SK-MEL-5 (cell line): ENCODE measurements at regions not wholly inside any gene's neighbourhood (a gene's known extent, or its start where the extent isn't known, plus 50 kb on each side); places are given as distances from the start of the nearest gene placed in this dataset.

Experiments used
- DNase-seq: peaks from one replicate; pipeline ENCODE4 v3.0.0-alpha.2; 2016; ENCODE audit warnings: low read depth, low spot score
- in situ Hi-C: cut with HindIII; loops from 2 replicates; pipeline ENCODE4 v1.10.0; 2016; ENCODE audit warnings: low sequenced_read_pairs, high pct_unique_total_duplicates, low pct_unique_long_range_greater_than_20kb

DNA sequence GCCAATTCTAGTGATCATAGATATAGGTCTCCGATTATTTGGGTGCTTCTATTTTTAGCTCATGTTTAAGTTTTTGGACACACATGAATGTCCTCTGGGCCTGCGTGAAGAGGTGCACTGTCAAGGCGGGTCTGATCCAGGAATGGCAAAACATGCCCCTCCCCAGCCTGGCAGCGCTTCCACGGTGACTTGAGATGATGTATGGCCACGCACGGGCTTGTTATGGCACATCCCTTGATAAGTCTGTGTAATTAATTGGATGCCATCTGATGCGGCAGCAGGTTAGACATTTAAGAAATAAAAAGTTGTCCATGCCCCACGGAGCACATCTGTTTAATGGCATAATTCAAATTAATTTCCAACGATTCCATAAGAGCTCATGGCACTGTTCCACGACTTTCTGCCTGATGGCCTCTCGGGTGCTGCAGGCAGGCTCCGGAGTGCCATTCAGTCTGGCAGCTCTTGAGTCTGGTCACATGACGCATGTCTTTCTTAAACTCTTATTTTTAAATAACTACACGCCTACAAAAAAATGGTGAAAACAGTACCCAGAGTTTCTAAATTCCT is 151.4 kb downstream of the ACKR3 start:
- in situ Hi-C loops, result no loop called here
- DNase-seq, result no peak

GRCh38 chr2:236724200-236724599 is 154.6 kb downstream of the ACKR3 start:
- in situ Hi-C loops, result no loop called here
- no peak for DNase-seq

DNA sequence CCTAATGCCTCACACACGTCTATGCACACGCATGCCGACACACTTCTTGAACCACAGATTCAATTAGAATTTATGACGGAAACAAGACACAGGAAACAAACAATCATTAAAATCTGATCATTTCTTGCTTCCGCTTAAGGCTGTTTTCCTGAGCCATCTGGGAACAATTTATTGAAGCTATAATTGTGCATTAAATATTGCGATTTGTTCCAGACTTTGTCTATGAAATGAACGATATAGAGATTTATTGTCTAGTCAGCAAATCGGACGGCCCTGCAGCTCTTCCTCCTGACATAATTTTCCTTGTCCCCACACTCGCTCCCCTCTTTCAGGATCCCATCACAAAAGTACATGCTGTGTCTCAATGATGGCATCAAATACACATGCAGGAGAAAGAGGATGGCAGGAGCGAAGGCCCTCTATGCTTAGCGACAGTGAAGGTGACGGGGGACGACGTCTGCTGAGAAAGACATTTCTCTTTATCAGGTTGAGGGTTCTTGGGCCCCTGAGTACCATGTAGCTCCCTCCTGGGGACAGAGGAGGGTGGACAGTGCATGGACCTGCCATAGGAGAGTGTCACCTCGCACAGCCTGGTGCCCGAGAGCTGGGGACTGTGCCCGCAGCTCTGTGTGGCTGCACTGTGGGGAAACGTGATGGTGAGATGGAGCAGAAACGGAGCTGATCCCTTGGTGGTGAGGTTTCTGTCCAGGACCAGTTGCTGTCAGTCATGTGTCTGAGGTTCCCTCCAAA is 157.3 kb downstream of the ACKR3 start:
- DNase-seq, result no peak
- in situ Hi-C loops, result no loop called here

DNA sequence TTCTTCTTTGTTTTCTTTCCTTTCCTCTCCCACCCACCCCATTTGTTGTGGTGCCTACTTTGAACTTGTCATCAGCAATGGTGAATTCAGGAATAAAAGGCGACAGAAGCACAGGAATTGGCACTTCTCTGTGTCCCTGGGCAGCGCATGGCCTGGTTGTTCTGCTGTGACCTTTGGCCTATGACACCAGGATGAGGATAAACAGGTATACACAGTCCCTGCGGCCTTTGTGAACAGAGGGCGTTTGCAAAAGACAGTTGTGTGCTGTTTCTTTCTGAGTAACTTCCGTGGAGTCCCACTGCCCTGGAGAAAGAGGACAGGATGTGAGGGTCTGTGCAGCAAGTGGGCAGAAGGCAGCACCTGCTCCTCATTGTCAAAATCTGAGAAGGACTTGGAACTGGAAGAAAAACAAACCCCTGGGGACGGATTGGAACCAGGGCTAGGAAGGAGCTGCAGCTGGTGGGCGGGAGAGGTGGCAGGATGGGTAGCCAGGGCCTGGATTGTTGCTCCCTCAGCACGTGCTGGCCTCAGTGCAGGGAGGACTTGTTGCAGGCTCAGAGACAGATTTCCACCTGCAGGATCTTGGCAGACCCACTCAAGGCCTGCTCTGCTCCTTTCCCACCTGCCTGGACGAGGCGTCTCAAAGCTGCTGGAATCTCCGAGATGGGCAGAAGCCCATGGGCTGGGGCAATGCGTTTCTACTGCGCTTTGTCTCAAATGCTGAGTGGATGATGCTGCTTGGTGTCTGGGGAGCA is 159.5 kb downstream of the ACKR3 start:
- no peak for DNase-seq
- in situ Hi-C loops, result no loop called here

- in situ Hi-C loops, result no loop called here
- DNase-seq, result no peak
Observed at GRCh38 chr2:236730393-236730792, 160.8 kb downstream of the ACKR3 start.

DNA sequence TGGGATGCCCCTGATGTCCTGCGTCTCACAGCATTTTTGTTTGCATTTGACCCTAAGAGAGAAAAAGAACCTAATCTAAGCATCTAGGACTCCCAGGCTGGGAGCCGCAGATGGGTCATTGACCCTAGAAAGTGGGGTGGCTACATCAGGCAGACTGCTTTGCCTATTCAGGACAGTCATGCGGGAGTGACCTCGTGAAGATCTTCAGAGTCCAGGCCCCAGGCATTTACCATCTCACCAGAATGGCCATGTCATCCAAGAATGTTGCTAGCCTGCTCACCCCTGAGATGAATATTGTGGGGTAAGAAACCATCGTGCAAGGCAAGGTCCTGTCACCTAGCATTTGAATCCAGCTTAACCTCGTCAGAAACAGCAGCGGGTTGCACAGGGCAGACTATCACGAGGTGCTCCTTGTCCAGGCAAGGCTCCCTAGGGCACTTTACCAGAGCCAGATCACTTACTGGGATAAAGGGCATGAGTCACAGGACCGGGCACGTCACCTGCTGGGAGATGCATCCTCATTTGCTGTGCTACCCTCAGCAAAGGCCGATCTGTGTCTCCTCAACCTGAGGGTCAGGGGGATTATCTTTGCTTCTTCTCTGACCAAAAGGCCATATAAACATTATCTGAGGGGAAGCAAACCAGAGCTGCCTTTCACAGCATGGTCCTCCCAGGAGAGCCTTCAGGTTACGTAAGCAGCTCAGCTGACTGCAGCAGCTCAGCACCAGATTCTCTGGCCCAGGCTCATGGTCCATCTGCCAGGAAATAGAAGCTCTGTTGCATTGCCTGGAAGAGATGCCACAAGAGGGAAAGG is 162.3 kb downstream of the ACKR3 start:
- in situ Hi-C loops, result no loop called here
- peak; percentile 54 for DNase-seq

DNA sequence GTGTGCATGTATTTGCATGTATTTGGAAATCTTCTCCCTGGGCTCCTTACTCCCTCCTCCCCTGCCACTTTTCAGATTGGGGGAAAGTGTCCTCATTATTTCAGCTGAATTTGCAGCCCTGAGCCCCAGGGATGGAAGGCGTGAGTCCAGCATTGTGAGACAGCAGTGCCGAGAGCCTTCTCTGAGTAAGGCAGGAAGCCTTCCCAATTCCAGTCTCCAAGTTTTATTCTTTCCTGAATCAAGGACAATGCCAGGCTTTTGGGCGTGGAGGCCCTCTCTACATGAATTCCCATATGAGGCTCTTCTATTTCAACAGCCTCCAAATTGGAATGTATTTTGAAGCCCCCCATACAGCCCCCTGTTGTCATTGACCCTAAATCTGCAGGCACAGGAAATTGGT is 163.5 kb downstream of the ACKR3 start:
- no peak for DNase-seq
- in situ Hi-C loops, result no loop called here

GRCh38 chr2:236735825-236736238 is 166.2 kb downstream of the ACKR3 start:
- DNase-seq, result no peak
- in situ Hi-C loops, result no loop called here

DNA sequence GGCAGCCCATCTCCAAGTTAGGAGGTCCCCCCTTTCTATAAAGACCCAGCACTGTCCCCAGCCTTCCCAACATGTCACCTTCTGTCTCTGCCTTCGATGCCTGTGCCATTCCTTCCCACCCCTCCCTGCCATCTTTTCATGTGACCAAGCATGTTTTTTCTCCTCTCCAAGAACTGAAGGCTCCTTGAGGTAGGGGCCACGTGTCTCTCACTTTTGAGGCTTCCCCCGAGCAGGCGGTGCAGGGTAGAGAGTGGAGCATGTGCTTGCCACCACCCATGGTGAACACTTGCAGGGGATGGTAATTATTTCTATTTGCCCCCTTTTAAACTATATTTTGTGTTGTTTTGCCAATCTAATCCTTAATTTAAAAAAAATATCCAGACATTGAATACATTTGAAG is 168.4 kb downstream of the ACKR3 start:
- in situ Hi-C loops, result no loop called here
- no peak for DNase-seq

- in situ Hi-C loops, result no loop called here
Observed at GRCh38 chr2:236738896-236739295, 169.3 kb downstream of the ACKR3 start.

GRCh38 chr2:236739663-236740062 is 170.0 kb downstream of the ACKR3 start:
- in situ Hi-C loops, result no loop called here

More at GRCh38 chr2:236738896-236739295, 169.3 kb downstream of the ACKR3 start:
- no peak for DNase-seq

DNA sequence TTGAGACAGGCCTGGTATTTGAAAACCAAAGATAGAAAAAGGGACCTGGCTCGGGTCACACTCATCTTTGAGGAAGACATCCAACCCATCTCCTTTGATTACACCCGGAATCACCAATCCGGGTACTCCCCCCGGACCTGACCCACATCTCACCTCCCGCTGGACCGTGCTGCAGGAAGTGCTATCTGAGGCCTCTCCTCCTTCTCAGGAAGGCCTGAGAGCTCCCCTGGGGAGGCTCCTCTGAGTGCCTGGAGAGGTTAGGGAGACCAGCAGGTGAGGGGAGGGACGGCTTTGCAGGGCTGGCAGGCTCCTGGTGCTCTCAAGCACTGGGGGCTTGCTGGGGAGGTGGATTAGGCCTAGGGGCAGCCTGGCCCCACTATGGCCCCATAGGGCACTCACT is 170.9 kb downstream of the ACKR3 start:
- in situ Hi-C loops, result no loop called here
- no peak for DNase-seq

More at GRCh38 chr2:236739663-236740062, 170.0 kb downstream of the ACKR3 start:
- DNase-seq, result no peak

GRCh38 chr2:236743039-236743920 is 173.7 kb downstream of the ACKR3 start:
- in situ Hi-C loops, result no loop called here
- DNase-seq, result no peak

GRCh38 chr2:236743921-236744280 is 174.3 kb downstream of the ACKR3 start:
- in situ Hi-C loops, result no loop called here
- DNase-seq, result no peak

DNA sequence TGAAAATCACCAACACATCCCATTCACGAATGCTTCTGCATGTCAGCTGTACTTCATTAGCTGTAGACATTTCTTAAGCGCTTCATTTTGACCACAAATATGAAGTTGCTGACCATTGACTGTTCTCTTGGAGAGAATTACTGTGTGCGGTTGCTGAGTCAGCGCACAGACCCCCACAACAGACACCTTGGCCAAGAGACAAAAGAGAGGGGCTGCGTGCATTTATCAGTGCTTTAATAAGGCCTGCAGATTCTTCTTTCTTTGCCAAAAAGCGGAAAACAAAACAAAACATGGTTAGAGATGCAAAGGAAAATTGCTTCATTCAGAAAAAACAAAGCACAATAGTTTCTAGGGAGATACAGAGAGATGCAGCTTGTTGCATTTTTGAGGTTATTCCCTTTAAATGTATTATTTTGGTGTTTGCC is 174.7 kb downstream of the ACKR3 start:
- in situ Hi-C loops, result no loop called here
- no peak for DNase-seq

DNA sequence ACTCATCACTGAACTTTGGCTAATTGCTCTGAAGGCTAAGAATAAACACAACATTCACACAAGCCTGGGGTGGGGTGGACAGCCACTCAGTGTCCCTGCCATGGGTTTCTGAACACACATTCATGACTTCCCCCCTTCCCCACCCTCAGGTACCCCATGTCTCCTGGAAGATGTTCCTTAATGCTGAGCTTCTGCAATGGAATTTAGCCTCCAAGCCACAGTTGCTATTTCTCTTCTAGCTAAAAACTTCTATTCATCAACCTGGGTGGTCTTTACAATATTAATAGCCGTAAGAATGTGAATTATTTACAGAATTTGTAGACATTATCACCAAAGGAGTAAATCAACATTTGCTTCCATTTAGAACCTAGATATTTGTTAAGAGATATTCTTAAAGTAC is 175.1 kb downstream of the ACKR3 start:
- DNase-seq, result no peak
- in situ Hi-C loops, result no loop called here
